DND-41 (cell line): ENCODE measurements at regions not wholly inside any gene's neighbourhood (a gene's known extent, or its start where the extent isn't known, plus 50 kb on each side); places are given as distances from the start of the nearest gene placed in this dataset.

Experiments
- CTCF ChIP-seq: IDR thresholded peaks from 2 replicates; pipeline ENCODE4 v1.5.1; 2012; ENCODE audit warnings: borderline replicate concordance, low read length, moderate library complexity, mild to moderate bottlenecking; ENCODE audit not compliant: poor library complexity, severe bottlenecking; ENCODE audit errors: extremely low read depth
- EZH2 ChIP-seq: IDR thresholded peaks from 3 replicates; pipeline ENCODE4 v1.6.1; 2012; ENCODE audit warnings: borderline replicate concordance, low read depth, mild to moderate bottlenecking, moderate library complexity, low read length, inconsistent platforms; ENCODE audit not compliant: severe bottlenecking

DNA sequence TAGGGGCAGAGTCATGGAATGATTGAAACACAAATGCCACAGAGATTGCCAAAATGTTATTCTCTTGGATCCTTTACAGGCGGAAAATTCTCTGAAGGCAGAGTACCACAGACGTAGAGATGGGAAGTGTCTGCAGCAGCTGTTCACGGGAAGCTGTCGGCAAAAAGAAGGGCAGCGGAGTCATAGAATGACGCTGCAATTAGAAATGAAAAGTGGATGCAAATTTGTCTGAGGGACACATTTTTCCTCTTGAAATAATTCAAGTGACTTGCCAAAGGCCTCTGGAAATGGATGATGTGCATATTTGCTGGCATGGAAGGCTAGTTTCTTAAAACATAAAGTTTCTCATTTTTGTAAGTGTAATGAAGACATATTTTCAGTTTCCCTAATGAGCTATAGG is 77.5 kb upstream of the PLD5 start:
- TF ChIP-seq CTCF, result no peak
- no peak for TF ChIP-seq EZH2
